ENCODE measurements at regions not wholly inside any gene's neighbourhood (a gene's known extent, or its start where the extent isn't known, plus 50 kb on each side); places are given as distances from the start of the nearest gene placed in this dataset.

GRCh38 chr5:153116916-153117315 lies 373.6 kb upstream of the GRIA1 start:
- TF ChIP-seq CTCF (IDR thresholded peaks at IDR 0.05) (no peak), POLR2A (IDR thresholded peaks at IDR 0.05) (no peak)

All from Peyer's patch (tissue), 4 donors.